ENCODE measurements at regions not wholly inside any gene's neighbourhood (a gene's known extent, or its start where the extent isn't known, plus 50 kb on each side); places are given as distances from the start of the nearest gene placed in this dataset.

DNA sequence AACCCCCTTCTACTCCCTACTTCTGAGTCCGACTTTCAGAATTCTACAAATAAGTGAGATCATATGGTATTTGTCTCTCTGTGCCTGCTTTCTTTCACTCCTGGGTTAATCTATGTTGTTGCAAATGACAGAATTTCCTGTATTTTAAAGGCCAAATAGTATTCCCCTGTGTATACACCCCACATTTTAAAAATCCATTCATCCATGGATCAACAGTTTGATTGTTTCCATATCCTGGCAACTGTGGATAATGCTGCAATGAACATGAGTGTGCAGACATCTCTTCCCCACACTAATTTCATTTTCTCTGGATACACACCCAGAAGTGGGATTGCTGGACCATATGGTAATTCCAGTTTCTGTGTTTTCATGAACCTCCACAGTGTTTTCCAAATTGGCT is 225.8 kb upstream of the TCERG1L start:
- TF ChIP-seq, protein P1, sequence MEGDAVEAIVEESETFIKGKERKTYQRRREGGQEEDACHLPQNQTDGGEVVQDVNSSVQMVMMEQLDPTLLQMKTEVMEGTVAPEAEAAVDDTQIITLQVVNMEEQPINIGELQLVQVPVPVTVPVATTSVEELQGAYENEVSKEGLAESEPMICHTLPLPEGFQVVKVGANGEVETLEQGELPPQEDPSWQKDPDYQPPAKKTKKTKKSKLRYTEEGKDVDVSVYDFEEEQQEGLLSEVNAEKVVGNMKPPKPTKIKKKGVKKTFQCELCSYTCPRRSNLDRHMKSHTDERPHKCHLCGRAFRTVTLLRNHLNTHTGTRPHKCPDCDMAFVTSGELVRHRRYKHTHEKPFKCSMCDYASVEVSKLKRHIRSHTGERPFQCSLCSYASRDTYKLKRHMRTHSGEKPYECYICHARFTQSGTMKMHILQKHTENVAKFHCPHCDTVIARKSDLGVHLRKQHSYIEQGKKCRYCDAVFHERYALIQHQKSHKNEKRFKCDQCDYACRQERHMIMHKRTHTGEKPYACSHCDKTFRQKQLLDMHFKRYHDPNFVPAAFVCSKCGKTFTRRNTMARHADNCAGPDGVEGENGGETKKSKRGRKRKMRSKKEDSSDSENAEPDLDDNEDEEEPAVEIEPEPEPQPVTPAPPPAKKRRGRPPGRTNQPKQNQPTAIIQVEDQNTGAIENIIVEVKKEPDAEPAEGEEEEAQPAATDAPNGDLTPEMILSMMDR (conservative IDR thresholded peaks at IDR 0.05): no peak
- DNase-seq (ENCODE audit: low read depth, low spot score): no peak
- Mint-ChIP-seq H3K27ac (ENCODE audit: unreplicated experiment) (no peak overlapping the region), H3K27me3 (ENCODE audit: low read depth) (no peaks in the 10 kb centered on the region), H3K4me3 (no peak overlapping the region), H3K4me1 (no peaks in the 10 kb centered on the region), H3K9me3 (no peaks in the 10 kb centered on the region), H3K36me3 (ENCODE audit: low read depth) (no peaks in the 10 kb centered on the region)

DNA sequence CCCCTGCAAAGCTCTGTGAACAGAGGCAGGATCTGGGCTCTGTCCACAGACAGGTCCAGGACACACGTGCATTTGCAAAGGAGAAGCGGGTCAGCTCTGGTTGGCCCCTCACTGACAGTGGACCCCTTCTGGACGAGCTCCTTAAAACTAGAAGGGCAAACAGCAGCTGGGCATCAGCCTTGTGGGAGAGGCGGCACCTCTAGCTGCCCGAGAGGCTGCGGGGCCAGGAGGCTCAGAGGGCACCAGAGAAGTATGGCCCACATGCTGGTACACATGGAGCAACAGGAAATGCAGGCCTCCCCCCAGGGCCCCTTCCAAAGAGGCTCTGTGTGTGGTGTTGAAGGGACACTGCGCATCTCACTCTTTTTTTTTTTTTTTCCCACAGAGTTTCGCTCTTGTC is 233.0 kb upstream of the TCERG1L start:
- no peak overlapping the region for H3K4me3 Mint-ChIP-seq
- TF ChIP-seq, protein P1 (conservative IDR thresholded peaks at IDR 0.05): no peak
- no peaks in the 10 kb centered on the region for H3K36me3 Mint-ChIP-seq (ENCODE audit: low read depth)
- H3K9me3 Mint-ChIP-seq: no peaks in the 10 kb centered on the region
- no peak for DNase-seq (ENCODE audit: low read depth, low spot score)
- no peak overlapping the region for H3K27ac Mint-ChIP-seq (ENCODE audit: unreplicated experiment)
- peaks cover 13% of the 10 kb centered on the region for H3K27me3 Mint-ChIP-seq (ENCODE audit: low read depth)
- no peaks in the 10 kb centered on the region for H3K4me1 Mint-ChIP-seq

DNA sequence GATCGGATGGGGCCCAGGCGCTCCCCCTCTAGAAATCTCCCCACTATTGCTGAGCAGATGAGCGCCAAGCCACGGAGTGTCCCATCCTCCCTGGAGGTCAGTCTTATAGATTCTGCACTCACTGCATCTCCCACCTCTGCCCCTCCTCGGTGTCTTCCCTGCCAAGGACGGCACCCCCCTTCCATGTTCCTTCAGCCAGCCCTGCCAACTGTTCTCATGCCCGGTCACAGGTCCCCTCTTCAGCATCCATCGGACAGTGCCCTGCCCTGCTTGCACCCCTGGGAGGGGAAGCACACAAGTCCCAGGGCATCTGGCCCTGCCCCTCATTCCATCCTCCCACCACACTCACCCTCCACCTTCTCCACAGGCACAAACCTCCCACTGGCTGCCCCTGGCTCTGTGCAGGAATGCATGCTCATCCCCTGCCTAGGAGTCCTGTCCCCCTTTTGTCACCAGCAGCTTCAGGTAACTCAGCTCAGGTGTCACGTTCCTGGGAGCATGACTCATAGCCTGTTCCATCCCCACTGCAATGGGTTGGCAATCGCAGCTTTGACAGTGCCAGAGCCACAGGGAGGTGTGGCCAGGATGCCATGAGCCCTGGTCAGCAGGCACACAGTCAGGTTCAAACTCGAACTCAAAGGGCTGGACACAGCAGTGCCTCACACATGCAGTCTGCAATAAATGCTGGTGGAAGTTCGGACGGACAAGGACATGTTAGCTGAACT is 234.7 kb upstream of the TCERG1L start:
- H3K9me3 Mint-ChIP-seq: no peaks in the 10 kb centered on the region
- TF ChIP-seq, protein P1 (conservative IDR thresholded peaks at IDR 0.05): no peak
- no peak for DNase-seq (ENCODE audit: low read depth, low spot score)
- no peaks in the 10 kb centered on the region for H3K36me3 Mint-ChIP-seq (ENCODE audit: low read depth)
- H3K4me3 Mint-ChIP-seq: no peak overlapping the region
- no peak overlapping the region for H3K27ac Mint-ChIP-seq (ENCODE audit: unreplicated experiment)
- H3K4me1 Mint-ChIP-seq: no peaks in the 10 kb centered on the region
- peaks cover 13% of the 10 kb centered on the region for H3K27me3 Mint-ChIP-seq (ENCODE audit: low read depth)

DNA sequence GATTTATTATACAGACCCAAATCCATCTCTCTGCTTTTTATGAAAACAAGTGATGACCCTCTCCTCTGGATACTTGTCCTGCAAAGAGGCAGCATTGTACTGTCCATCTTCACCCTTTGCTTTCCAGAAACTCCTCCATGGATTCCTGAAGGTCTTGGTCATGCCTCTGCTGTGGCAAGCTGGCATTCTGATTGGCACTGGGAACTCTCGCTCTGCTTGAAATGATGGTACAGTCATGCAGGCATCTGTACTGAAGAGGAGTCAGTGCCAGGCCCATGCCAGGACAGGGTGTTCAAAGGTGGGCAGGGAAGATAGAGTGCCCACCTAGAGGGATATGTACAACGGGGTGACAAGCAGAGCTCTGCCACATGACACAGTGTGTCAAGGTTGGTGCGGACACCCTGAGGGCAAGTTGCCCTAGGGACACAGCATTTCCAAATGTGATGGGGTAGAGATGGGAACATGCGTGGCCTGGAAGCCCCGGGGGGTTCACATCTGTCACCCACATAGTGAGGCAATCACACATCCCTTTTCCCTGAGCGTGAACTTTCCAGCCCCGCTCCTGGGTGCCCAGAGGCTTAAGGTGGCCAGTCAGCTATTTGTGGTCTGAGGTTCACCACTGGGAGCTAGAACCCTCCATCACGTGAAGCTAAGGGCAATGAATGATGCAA is 235.7 kb upstream of the TCERG1L start:
- Mint-ChIP-seq H3K4me3 (no peak overlapping the region), H3K9me3 (no peaks in the 10 kb centered on the region), H3K27ac (ENCODE audit: unreplicated experiment) (no peak overlapping the region), H3K27me3 (ENCODE audit: low read depth) (peaks cover 13% of the 10 kb centered on the region), H3K36me3 (ENCODE audit: low read depth) (no peaks in the 10 kb centered on the region), H3K4me1 (no peaks in the 10 kb centered on the region)
- DNase-seq (ENCODE audit: low read depth, low spot score): no peak
- TF ChIP-seq, protein P1 (conservative IDR thresholded peaks at IDR 0.05): no peak

DNA sequence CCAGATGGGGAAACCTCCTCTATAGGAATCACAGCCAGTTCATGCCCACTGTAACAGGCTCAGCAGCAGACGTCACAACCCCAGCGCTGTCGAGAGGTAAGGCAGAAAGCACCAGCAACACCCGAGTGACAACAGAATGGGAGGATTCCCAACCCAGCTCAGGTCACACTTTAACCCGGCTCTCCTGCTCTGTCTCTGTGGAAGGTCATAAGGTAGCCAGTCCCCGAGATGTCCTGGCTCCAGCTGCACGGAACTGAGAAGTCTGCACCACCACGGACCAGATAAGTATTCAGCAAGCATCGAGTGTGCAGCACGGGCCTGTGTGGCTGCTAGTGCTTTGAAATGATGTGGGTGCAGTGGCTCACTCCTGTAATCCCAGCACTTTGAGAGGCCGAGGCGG is 236.7 kb upstream of the TCERG1L start:
- no peak overlapping the region for H3K4me3 Mint-ChIP-seq
- no peaks in the 10 kb centered on the region for H3K36me3 Mint-ChIP-seq (ENCODE audit: low read depth)
- no peaks in the 10 kb centered on the region for H3K9me3 Mint-ChIP-seq

More for the DNA sequence above, 236.7 kb upstream of the TCERG1L start:
- H3K27ac Mint-ChIP-seq (ENCODE audit: unreplicated experiment): no peak overlapping the region
- H3K27me3 Mint-ChIP-seq (ENCODE audit: low read depth): peaks cover 13% of the 10 kb centered on the region
- TF ChIP-seq, protein P1 (conservative IDR thresholded peaks at IDR 0.05): no peak
- no peak for DNase-seq (ENCODE audit: low read depth, low spot score)
- no peaks in the 10 kb centered on the region for H3K4me1 Mint-ChIP-seq

Measured in neural crest cell (in vitro differentiated cells).